ENCODE measurements at regions not wholly inside any gene's neighbourhood (a gene's known extent, or its start where the extent isn't known, plus 50 kb on each side); places are given as distances from the start of the nearest gene placed in this dataset.

GRCh38 chr2:48180557-48180956 is 133.9 kb upstream of the FOXN2 start:
- ATAC-seq = no peak
- CTCF ChIA-PET (ENCODE audit: low intra/inter-chr PET ratio, low total read pairs) = no interaction called here
- no peak for TF ChIP-seq ZNF431 (CRISPR knock-in tag; IDR thresholded peaks at IDR 0.05; ENCODE audit: borderline replicate concordance, low read depth)
- TF ChIP-seq ZNF749 (CRISPR knock-in tag; IDR thresholded peaks at IDR 0.05; ENCODE audit: borderline replicate concordance) = no peak
- no peak for TF ChIP-seq GZF1 (CRISPR knock-in tag; IDR thresholded peaks at IDR 0.05)
- TF ChIP-seq UBTF (CRISPR knock-in tag; IDR thresholded peaks at IDR 0.05) = no peak
- Histone ChIP-seq H3K4me3 (replicated peaks in 1 of 3; ENCODE audit: insufficient read depth in 1 of 3, low read depth in 2 of 3, low read length in 3 of 3) (no peak overlapping the region), H2AFZ (ENCODE audit: low read length) (no peak overlapping the region), H3K4me1 (ENCODE audit: insufficient read depth, low read length) (peaks cover 4% of the 10 kb centered on the region), H3K9me3 (ENCODE audit: low read length) (no peaks in the 10 kb centered on the region), H3K79me2 (ENCODE audit: insufficient read depth, low read length) (no peaks in the 10 kb centered on the region), H3K4me2 (ENCODE audit: low read depth, low read length) (no peak overlapping the region), H3K27me3 (ENCODE audit: control insufficient read depth in 1 of 2, insufficient read depth in 2 of 2, low read length in 2 of 2) (no peaks in the 10 kb centered on the region; a peak in 1 of 5 replicates), H4K20me1 (ENCODE audit: insufficient read depth, low read length) (no peaks in the 10 kb centered on the region), H3K27ac (ENCODE audit: extremely low read length, insufficient read depth, low read length) (no peak overlapping the region), H3K36me3 (replicated peaks in 1 of 2; ENCODE audit: control insufficient read depth in 1 of 2, insufficient read depth in 2 of 2, low read length in 2 of 2) (no peaks in the 10 kb centered on the region), H3K9ac (ENCODE audit: insufficient read depth, low read depth, low read length) (no peak overlapping the region)
- no peak for FAIRE-seq
- no TSS peak for BruUV-seq (replicated peaks)
- intact Hi-C loops (cut with micrococcal nuclease; ENCODE audit: unreplicated experiment) = no loop called here
- POLR2A ChIA-PET = no interaction called here
- in situ Hi-C loops (cut with HindIII; ENCODE audit: extremely low pct_ligation_motif_present, low pct_unique_long_range_greater_than_20kb) = no loop called here
- no peak for DNase-seq (ENCODE audit: low spot score)
- WGBS (ENCODE audit: low lambda C conversion rate) = 45% methylated on average over 5 of the region's 5 CpGs

DNA sequence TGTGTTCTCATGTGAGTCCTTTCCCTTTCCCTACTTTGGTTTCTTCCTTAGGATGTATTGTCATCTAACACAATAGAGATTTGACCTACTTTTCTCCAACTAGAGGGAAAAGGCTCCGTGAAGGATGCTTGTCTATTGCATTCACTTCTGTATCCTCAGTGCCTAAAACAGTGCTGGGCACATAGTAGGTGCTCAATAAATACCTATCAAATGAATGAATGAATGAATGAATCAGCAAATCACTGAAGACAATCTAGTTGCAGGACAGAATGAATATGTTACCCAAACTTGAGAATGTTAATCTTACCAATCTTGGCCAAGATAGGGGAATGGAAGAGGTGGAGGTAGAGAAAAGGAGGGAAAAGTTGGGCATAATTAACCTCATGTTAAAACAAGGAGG is 131.2 kb upstream of the FOXN2 start:
- 43% methylated on average over 1 of the region's 1 CpG for WGBS (ENCODE audit: low lambda C conversion rate)
- H3K4me2 ChIP-seq (ENCODE audit: low read depth, low read length) = no peak overlapping the region
- no peak for ATAC-seq
- H3K27me3 ChIP-seq (ENCODE audit: control insufficient read depth in 1 of 2, insufficient read depth in 2 of 2, low read length in 2 of 2) = peaks cover 0 to 6% of the 10 kb centered on the region in 2 experiments; a peak in 3 of 5 replicates
- CTCF ChIA-PET (ENCODE audit: low intra/inter-chr PET ratio, low total read pairs) = no interaction called here
- H3K36me3 ChIP-seq (replicated peaks in 1 of 2; ENCODE audit: control insufficient read depth in 1 of 2, insufficient read depth in 2 of 2, low read length in 2 of 2) = no peaks in the 10 kb centered on the region
- H3K27ac ChIP-seq (ENCODE audit: extremely low read length, insufficient read depth, low read length) = no peak overlapping the region
- no peaks in the 10 kb centered on the region for H3K9me3 ChIP-seq (ENCODE audit: low read length)
- no peak overlapping the region for H3K9ac ChIP-seq (ENCODE audit: insufficient read depth, low read depth, low read length)
- H3K4me3 ChIP-seq (replicated peaks in 1 of 3; ENCODE audit: insufficient read depth in 1 of 3, low read depth in 2 of 3, low read length in 3 of 3) = no peak overlapping the region
- H2AFZ ChIP-seq (ENCODE audit: low read length) = no peak overlapping the region
- POLR2A ChIA-PET = no interaction called here
- no peaks in the 10 kb centered on the region for H3K4me1 ChIP-seq (ENCODE audit: insufficient read depth, low read length)
- FAIRE-seq = no peak
- H3K79me2 ChIP-seq (ENCODE audit: insufficient read depth, low read length) = no peaks in the 10 kb centered on the region
- intact Hi-C loops (cut with micrococcal nuclease; ENCODE audit: unreplicated experiment) (no loop called here), in situ Hi-C loops (cut with HindIII; ENCODE audit: extremely low pct_ligation_motif_present, low pct_unique_long_range_greater_than_20kb) (no loop called here)
- no peak for DNase-seq (ENCODE audit: low spot score)
- no peaks in the 10 kb centered on the region for H4K20me1 ChIP-seq (ENCODE audit: insufficient read depth, low read length)
- BruUV-seq (replicated peaks) = no TSS peak
- TF ChIP-seq NFKB2 (CRISPR knock-in tag; IDR thresholded peaks at IDR 0.05; ENCODE audit: borderline replicate concordance) (no peak), RELA (CRISPR knock-in tag; IDR thresholded peaks at IDR 0.05) (no peak), DPF2 (CRISPR knock-in tag; IDR thresholded peaks at IDR 0.05; ENCODE audit: borderline replicate concordance, low read depth) (no peak), ZNF24 (IDR thresholded peaks at IDR 0.05) (0 out of 2 replicates have a peak, but pooled peaks have one; percentile 66), NFYC (CRISPR knock-in tag; IDR thresholded peaks at IDR 0.05) (no peak), DMTF1 (CRISPR knock-in tag; IDR thresholded peaks at IDR 0.05) (no peak), ZNF564 (CRISPR knock-in tag; IDR thresholded peaks at IDR 0.05) (no peak), ZKSCAN1 (IDR thresholded peaks at IDR 0.05; ENCODE audit: low read length) (peak; percentile 50; the same call in 1 of the 2 replicates)
- TF ChIP-seq, protein P1, sequence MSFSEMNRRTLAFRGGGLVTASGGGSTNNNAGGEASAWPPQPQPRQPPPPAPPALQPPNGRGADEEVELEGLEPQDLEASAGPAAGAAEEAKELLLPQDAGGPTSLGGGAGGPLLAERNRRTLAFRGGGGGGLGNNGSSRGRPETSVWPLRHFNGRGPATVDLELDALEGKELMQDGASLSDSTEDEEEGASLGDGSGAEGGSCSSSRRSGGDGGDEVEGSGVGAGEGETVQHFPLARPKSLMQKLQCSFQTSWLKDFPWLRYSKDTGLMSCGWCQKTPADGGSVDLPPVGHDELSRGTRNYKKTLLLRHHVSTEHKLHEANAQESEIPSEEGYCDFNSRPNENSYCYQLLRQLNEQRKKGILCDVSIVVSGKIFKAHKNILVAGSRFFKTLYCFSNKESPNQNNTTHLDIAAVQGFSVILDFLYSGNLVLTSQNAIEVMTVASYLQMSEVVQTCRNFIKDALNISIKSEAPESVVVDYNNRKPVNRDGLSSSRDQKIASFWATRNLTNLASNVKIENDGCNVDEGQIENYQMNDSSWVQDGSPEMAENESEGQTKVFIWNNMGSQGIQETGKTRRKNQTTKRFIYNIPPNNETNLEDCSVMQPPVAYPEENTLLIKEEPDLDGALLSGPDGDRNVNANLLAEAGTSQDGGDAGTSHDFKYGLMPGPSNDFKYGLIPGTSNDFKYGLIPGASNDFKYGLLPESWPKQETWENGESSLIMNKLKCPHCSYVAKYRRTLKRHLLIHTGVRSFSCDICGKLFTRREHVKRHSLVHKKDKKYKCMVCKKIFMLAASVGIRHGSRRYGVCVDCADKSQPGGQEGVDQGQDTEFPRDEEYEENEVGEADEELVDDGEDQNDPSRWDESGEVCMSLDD (CRISPR knock-in tag; IDR thresholded peaks at IDR 0.05; ENCODE audit: borderline replicate concordance) = no peak
